NCI-H146 (cell line): ENCODE measurements at regions not wholly inside any gene's neighbourhood (a gene's known extent, or its start where the extent isn't known, plus 50 kb on each side); places are given as distances from the start of the nearest gene placed in this dataset.
"Not testable (repeated sequence)": the region's sequence is repeated elsewhere in the genome, so short reads cannot be mapped to it uniquely, and the experiment has no call there.

Source experiments
- DNase-seq: peaks from one replicate; lab custom pipeline; 2025; lab: John Stamatoyannopoulos, UW

- not testable (repeated sequence) for DNase-seq
Observed at GRCh38 chr4:69013933-69014332, 62.3 kb upstream of the UGT2A3 start.

GRCh38 chr4:69017986-69018385 is 66.4 kb upstream of the UGT2A3 start:
- DNase-seq, result not testable (repeated sequence)

- DNase-seq, result not testable (repeated sequence)
Observed at GRCh38 chr4:69019538-69020461, 68.2 kb upstream of the UGT2A3 start.

- not testable (repeated sequence) for DNase-seq
Observed at GRCh38 chr4:69020462-69020807, 68.8 kb upstream of the UGT2A3 start.

- peak; percentile 55 for DNase-seq
Observed at GRCh38 chr4:69025191-69025998, 70.9 kb upstream of the UGT2B7 start.

GRCh38 chr4:69025999-69026387 is 70.3 kb upstream of the UGT2B7 start:
- no peak for DNase-seq

GRCh38 chr4:69026974-69027373 is 69.3 kb upstream of the UGT2B7 start:
- no peak for DNase-seq

- no peak for DNase-seq
Observed at GRCh38 chr4:69030326-69030725, 65.9 kb upstream of the UGT2B7 start.

- no peak for DNase-seq
Observed at GRCh38 chr4:69032847-69033638, 63.2 kb upstream of the UGT2B7 start.

GRCh38 chr4:69034315-69034740 is 61.9 kb upstream of the UGT2B7 start:
- DNase-seq, result not testable (repeated sequence)

- no peak for DNase-seq
Observed at GRCh38 chr4:69038582-69038981, 57.7 kb upstream of the UGT2B7 start.

- DNase-seq, result no peak
Observed at GRCh38 chr4:69039071-69039470, 57.2 kb upstream of the UGT2B7 start.

- DNase-seq, result no peak
Observed at GRCh38 chr4:69044247-69044646, 52.0 kb upstream of the UGT2B7 start.
